GM19193 (cell line): ENCODE measurements at regions not wholly inside any gene's neighbourhood (a gene's known extent, or its start where the extent isn't known, plus 50 kb on each side); places are given as distances from the start of the nearest gene placed in this dataset.

Source experiments
- POLR2A ChIP-seq: IDR thresholded peaks from 4 replicates; pipeline ENCODE4 v1.6.1; 2011; ENCODE audit not compliant: insufficient read depth, insufficient read length; ENCODE audit errors: extremely low read depth

DNA sequence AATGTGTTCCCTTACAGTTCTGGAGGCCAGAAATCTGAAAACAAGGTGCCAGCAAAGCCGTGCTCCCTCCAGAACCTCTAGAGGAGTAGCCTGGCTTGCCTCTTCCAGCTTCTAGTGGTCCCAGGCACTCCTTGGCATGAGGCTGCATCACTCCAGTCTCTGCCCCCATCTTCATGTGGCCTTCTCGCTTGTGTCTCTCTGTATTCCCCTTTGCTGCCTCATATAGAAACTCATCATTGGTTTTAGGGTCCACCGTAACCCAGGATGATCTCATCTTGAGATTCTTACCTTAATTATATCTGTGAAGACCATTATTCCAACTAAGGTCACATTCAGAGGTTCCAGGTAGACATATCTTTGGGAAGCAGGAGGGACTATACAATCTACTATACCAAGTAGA, 182.4 kb downstream of the SKIDA1 start:
- no peak for TF ChIP-seq POLR2A

DNA sequence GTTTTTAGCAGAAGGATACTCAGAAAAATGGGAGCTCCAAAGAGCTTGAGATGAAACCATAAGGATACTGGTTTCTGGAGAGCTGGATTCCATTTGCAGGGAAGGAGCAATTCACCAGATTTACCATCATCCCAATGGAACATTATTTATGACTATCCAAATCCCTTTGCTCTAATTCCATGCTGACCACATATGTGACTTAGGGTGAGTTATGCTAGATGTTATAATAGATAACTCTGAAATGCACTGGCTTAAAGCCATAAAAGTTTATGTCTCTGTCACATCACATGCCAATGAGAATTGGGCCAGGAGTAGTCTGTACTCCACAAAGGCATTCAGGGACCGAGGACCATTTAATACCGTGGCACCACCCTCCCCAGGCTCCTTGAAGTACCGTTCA, 185.2 kb downstream of the SKIDA1 start:
- no peak for TF ChIP-seq POLR2A

DNA sequence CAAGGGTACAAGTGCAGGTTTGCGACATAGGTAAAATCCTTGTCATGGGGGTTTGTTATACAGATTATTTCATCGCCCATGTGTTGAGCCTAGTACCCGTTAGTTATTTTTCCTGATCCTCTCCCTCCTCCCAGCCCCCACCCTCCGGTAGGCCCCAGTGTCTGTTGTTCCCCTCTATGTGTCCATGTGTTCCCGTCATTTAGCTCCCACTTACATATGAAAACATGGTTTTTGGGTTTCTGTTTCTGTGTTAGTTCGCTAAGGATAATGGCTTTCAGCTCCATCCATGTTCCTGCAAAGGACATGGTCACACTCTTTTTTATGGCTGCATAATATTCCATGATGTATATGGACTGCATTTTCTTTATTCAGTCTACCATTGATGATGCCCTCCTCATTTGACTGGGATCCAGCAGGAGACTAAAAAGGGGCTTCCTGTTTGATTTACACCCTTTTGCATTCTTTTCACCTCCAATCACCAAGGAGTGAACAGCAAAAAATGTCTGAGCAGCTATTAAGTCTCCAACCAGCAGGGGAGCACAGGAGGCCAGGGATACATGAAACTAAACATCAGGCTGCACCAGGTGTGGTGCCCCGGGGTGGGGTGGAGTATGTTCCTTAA, 188.2 kb downstream of the SKIDA1 start:
- no peak for TF ChIP-seq POLR2A

DNA sequence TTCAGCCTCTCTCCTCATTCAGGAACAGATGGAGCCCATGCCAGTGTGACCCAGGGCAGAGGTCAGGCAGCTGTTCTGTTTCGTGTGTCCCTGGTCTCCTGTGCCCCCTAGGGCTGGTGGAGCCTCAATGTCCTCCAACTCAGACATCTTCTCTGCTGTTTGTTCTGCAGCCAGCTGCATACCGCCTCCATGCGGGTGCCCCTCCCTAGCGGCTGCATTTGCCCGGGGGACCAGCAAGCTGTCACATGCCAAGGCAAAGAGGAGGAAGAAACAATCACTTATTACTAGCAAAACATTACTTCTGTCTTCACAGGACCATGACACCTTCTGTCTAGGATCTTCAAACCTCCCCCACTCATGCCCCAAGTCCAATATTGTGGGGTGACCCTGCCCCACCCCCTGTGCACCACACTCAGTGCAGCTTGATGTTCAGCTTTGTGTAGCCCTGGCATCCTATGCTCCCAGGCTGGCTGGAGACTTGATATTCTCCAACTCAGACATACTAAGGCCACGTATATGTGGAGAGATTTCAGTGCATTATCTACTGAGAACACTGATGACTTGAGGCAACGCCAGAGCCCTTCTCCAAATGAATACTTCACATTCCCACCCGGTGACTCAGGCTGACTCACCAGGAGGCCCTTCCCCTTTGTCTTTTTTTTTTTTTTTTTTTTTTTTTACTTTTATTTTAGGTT, 188.9 kb downstream of the SKIDA1 start:
- no peak for TF ChIP-seq POLR2A

DNA sequence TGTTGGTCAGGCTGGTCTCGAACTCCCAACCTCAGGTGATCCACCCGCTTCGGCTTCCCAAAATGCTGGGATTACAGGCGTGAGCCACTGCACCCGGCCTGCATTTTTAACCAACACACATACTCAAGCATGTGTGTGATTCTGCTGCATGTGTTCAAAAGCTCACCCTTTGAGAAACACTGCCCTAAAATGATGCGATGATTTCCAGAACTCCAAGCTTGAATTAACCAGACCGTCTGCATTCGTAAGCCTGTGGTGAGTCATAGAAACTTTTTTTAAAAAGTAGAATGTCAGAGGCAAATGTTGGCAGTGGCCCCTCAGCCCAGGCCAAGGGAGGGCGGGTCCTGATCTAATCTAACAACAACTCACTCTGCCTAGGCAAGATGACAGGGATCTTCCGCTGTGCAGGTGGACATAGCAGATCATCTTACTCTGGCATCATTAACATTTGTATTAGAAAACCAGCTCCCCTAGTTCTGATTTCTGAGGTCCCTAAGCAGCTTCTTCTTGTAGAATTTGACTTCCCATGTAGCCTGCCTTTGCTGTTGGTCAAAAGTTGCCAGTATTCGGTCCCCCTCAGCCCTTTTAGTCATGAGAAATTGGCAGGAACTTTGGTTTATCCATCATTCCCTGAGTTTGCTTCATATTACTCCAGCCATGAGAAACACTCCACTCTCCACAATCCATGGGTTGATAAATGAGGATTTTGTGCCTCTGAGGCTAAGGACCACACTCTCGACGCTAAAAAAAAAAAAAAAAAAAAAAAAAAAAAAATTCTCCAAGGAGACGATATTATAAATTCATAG, 190.4 kb downstream of the SKIDA1 start:
- no peak for TF ChIP-seq POLR2A

DNA sequence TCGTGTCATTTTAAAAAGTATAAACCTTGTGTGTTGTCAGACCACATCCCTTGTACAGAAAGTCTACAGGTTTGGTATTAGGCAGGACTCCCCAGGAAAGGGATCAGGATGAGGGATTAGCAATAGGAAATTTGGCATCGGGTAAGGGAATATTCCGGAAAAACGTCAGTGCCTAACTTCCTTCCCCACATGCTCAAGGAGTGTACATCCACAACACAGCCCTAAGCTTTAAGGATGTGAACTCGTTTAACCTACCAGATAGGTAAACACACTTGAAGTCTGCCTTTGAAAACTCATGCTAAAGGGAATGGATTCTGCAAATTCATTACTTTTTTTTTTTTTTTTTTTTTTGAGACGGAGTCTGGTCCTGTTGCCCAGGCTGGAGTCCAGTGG, 194.9 kb downstream of the SKIDA1 start:
- TF ChIP-seq POLR2A: no peak

DNA sequence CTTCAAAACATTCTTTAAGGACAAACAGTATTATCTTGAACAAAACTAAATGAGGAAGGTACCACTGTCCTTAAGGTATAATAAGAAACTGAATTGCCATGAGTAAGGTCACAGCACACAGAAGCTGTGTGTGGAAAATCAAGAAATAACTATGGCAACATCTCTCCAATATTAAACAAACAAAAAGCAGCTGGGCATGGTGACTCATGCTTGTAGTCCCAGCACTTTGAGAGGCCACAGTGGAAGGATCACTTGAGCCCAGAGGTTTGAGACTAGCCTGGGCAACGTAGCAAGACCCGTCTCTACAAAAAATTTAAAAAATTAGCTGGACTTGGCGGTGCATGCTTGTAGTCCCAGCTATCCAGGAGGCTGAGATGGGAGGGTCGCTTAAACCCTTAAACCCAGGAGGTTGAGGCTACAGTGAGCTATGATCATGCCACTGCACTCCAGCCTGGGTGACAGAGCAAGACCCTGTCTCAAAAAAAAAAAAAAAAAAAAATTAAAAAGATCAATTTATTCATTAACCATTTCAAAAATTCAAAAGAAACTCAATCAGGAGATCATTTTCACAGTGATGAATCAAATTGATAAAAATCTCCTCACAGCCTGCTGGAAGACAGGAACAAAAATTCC, 195.4 kb downstream of the SKIDA1 start:
- TF ChIP-seq POLR2A: no peak

DNA sequence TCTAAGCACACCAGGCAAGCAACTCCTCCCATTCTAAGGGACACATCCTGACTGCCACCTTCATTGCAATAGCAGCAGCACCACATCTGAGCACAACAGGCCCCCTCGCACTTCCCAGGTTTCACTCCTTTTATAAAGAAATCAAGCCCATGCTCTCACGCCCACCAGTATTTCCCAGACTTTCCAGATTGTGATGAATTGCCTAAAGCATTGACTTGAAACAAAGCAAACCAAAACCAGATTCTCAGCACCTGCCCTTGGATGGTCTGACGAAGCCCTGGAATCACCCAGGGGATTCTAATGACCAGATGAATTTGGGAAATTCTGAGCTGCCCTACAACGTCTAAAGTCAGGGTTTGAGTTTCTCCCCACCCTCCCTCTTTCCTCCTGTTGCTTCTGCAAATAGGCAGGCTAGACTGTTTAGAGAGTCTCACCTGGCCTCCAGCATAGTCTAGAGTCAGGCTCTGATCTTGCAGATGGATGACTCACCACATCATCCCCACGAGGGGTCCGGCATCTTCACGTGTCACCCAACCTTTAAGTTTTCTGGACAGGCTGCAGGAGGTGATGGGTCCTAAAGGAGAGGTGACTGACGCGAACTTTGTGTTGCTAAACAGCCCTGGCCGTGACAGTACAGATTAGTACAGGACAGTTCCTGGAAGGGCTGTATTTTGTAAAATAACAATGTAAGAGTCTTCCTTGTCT, 198.0 kb downstream of the SKIDA1 start:
- TF ChIP-seq POLR2A: no peak

DNA sequence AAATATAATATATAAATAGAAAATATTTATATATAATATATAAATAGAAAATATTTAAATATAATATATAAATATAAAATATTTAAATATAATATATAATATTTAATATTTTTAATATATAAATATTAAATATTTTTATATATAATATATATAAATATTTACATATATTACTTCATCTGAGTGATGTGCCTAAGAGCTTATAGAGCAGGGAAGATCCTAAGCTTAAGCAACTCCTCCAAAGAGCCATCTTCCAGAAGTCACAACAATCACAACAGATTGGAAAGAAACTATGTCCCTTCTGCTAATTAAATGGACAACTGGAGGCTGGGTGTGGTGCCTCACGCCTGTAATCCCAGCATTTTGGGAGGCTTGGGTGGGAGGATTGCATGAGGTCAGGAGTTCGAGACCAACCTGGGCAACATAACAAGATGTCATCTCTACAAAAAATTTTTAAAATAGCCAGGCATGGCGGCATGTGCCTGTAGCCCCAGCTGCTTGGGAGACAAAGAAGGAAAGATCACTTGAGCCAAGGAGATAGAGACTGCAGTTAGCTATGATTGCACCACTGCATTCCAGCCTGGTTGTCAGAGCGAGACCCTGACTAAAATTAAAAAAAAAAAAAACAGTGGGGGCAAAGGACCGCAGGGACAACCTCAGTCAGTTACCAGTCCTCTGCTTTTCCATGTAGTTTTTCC, 198.7 kb downstream of the SKIDA1 start:
- no peak for TF ChIP-seq POLR2A

DNA sequence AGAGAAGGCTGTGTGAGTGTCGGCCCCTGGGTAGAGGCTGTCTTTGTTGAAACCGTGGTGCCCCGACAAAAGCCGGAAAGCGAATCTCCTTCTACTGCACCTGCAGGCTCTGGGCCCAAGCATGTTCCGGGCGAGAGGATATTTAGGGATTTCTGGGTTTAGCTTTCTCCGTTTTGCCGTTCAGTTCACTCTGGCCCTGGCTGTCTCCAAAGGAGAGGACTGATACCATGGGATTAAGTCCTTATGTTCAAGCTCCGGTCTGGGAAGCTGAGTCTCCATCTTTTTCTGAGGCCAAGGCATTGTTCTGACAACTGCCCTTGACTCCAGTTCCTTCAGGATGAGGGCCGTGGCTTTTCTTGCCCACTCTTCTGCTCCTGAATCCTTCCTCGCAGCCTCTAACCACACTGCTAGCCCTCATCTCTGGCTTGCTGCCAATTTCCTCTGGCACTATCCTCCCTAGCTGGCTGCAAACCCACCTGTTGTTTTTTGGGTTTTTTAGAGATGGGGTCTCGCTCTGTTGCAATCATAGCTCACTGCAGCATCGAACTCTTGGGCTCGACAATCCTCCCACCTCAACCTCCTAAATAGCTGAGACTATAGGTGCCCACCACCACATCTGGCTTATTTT, 206.8 kb downstream of the SKIDA1 start:
- no peak for TF ChIP-seq POLR2A

DNA sequence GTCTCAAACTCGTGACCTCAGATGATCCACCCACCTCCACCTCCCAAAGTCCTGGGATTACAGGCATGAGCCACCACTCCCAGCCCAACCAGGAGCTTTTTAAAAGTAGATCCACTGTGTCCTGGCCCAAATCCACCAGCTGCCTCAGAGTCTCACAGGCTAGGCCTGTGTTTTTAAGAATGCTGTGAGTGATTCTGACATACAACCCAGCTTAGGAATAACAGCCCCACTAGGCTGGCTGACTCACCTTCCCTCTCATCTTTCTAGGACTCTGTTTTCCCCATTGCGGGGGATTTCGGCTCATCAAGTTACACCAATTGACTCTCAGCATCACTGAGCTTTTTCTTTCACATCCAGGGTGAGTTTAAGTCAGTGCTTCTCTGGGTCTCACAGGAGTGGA, 207.6 kb downstream of the SKIDA1 start:
- TF ChIP-seq POLR2A: no peak

DNA sequence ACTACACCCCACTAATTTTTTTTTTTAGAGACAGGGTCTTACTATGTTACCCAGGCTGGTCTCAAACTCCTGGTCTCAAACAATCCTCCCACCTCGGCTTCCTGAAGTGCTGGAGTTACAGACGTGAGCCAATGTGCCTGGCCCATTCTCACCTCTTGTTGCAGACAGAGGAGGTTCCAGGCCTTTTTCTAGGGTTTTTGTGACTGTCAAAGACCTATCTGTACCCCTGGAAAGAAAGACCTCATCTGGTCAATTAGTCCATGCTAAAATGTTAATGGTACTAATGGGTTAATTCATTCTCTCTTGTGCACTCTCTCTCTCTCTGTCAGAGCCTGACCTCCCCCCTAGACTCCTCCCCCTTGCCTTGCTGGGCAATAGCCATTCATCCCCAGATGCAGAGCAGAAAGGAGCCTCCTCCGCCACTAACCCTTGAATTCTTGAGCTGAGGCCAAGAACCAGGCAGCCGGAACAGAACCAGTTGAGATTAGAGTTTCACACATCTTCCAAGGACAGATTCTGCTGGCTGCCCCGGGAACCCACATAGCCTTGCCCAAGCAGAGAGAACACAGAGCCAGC, 209.7 kb downstream of the SKIDA1 start:
- no peak for TF ChIP-seq POLR2A

DNA sequence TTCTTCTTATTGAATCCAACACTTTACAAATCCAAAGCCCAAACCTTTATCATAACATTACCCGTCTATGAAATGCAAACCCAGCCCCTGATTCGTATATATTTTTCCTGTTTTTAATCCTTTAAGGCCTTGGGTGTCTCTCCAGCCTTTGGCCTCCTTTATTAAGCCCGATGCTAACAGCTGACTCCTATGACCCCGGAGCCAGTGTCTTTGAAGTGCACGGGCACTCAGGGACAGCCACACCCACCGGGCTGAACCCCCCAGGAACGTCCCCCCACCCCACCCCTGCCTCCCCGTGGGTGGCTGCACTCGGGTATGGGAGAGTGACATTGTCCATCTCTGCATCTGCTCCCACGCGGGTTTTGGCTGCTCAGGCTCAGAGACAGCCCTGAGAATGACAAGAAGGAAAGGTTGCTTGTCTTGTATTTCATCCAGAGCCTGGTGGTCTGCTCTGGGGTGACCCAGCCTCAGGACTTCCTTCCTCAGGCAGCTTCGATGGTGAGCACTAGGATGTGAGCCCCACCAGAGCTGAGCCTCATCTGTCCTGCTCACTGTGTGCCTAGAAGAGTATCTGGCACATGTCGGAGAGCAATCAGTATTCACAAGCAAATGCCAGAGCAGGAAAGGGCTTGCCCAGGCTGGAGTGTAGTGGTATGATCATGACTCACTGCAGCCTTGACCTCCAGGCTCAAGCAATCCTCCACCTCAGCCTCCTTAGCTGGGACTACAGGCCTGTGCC, 210.4 kb downstream of the SKIDA1 start:
- no peak for TF ChIP-seq POLR2A
